ENCODE measurements at regions not wholly inside any gene's neighbourhood (a gene's known extent, or its start where the extent isn't known, plus 50 kb on each side); places are given as distances from the start of the nearest gene placed in this dataset.

DNA sequence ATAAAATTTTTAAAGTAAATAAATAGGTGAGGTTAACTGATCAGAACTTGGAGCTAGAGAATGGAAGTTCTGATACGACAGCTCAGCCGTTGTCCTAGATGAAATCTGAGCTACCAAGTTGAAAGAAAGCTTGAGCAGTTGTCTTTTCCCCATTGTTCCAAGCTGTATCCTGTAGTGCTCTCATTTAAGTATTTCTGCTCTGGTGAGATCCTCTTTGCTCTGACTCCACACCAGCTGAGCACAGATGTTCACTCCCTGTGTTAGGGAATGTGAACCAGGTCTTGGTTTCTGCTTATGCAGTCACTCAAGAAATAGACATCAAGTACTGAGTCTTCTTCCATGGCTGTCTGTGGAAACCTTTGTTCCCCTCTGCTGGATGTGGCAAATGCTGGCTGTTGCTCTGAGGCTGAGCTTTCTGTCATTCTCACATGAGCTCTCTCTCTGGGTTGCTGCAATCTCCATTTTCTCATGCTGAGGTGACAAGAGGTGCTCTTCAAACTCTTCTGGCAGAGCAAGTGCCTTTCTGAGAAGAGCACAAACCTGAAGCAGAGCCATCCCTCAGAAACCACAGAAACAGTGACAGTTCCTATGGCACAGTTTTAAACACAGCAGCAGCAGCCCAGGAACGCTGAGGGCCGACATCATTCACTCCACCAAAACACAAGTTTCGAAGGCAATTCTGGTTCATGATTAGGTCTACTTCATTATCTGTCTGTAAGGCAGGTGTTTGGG is 194.1 kb downstream of the SP3 start:
- no peak for DNase-seq (ENCODE audit: low read depth)
- TF ChIP-seq, protein P1, sequence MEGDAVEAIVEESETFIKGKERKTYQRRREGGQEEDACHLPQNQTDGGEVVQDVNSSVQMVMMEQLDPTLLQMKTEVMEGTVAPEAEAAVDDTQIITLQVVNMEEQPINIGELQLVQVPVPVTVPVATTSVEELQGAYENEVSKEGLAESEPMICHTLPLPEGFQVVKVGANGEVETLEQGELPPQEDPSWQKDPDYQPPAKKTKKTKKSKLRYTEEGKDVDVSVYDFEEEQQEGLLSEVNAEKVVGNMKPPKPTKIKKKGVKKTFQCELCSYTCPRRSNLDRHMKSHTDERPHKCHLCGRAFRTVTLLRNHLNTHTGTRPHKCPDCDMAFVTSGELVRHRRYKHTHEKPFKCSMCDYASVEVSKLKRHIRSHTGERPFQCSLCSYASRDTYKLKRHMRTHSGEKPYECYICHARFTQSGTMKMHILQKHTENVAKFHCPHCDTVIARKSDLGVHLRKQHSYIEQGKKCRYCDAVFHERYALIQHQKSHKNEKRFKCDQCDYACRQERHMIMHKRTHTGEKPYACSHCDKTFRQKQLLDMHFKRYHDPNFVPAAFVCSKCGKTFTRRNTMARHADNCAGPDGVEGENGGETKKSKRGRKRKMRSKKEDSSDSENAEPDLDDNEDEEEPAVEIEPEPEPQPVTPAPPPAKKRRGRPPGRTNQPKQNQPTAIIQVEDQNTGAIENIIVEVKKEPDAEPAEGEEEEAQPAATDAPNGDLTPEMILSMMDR (IDR thresholded peaks at IDR 0.05; ENCODE audit: control insufficient read depth, insufficient read depth, low read depth, low read length, missing control alignments) = no peak
- no peak overlapping the region for H3K4me3 ChIP-seq (ENCODE audit: control insufficient read depth, low read depth, low read length)

DNA sequence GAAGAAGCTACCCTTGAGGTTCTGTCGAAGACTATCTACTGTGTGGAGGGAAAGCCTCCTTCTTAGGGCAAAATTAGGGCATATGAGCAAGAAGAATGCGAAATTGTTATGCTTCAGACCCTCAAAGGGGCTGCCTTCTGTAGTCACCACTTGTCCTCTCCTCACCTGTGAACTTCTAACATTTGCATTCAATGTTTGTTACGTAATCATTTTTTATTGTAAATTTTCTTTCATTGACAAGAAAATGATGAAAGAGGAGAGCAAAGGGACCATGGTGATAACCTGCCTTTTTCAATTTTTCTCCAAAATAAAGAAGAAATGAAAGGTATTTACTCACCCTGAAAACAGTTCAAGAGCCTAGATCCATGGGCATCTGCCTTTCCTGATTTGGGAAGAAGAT is 193.0 kb downstream of the SP3 start:
- H3K4me3 ChIP-seq (ENCODE audit: control insufficient read depth, low read depth, low read length) = no peak overlapping the region
- no peak for DNase-seq (ENCODE audit: low read depth)
- TF ChIP-seq, protein P1 (IDR thresholded peaks at IDR 0.05; ENCODE audit: control insufficient read depth, insufficient read depth, low read depth, low read length, missing control alignments) = no peak

DNA sequence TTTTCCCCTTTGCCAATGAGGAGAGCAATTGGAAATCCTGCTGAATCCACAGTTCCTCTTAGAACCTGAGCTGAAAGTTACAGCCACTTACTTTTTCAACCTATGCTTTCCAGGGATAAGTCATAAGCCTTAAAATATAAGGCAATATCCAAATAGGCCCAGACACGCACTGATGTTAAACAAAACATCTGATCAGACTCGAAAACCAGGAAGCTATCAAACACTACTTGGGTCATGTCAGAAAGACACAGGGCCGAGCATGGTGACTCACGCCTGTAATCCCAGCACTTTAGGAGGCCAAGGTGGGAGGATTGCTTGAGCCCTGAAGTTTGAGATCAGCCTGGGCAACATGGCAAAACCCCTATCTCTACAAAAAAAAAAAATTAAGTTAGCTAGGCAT is 192.1 kb downstream of the SP3 start:
- no peak overlapping the region for H3K4me3 ChIP-seq (ENCODE audit: control insufficient read depth, low read depth, low read length)
- no peak for DNase-seq (ENCODE audit: low read depth)
- TF ChIP-seq, protein P1 (IDR thresholded peaks at IDR 0.05; ENCODE audit: control insufficient read depth, insufficient read depth, low read depth, low read length, missing control alignments) = no peak

DNA sequence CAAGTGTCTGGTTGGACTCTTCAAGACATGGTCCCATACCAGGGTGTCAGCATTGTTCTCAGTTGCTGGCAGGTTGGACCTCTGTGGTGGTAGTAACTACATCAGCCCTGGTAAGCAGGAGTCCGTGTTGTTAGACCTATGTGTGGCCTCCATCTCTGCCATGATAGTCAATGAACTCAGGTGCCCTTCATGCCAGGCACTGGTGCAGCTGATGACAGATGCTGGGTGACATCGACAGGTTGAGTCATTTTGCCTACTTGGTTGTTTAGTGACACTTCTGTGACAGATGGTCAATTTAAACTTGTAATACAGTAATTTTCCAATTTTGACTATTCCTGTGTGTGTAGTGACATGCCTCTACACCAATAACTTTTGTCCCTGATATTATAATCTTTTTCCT is 189.7 kb downstream of the SP3 start:
- TF ChIP-seq, protein P1 (IDR thresholded peaks at IDR 0.05; ENCODE audit: control insufficient read depth, insufficient read depth, low read depth, low read length, missing control alignments) = no peak
- no peak overlapping the region for H3K4me3 ChIP-seq (ENCODE audit: control insufficient read depth, low read depth, low read length)
- DNase-seq (ENCODE audit: low read depth) = no peak

DNA sequence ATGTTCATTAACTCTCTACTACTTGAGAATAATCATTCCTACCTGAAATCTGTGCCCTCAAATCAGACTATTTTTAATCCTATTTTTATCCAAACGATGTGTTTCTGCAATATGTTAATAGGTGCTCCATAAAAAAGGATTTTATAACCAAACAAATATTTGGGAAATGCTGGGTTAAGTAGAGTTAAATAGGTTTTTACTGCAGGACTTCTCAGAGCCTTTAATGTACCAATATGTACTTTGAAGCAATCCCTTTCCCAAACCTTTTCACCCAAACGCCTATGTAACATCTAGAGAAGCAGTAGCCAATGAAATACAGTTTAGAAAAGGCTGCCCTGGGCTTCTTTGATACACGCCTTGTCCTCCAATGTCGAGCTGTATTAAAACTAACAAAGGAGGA is 182.5 kb downstream of the SP3 start:
- TF ChIP-seq, protein P1 (IDR thresholded peaks at IDR 0.05; ENCODE audit: control insufficient read depth, insufficient read depth, low read depth, low read length, missing control alignments) = no peak
- no peak overlapping the region for H3K4me3 ChIP-seq (ENCODE audit: control insufficient read depth, low read depth, low read length)
- DNase-seq (ENCODE audit: low read depth) = no peak

DNA sequence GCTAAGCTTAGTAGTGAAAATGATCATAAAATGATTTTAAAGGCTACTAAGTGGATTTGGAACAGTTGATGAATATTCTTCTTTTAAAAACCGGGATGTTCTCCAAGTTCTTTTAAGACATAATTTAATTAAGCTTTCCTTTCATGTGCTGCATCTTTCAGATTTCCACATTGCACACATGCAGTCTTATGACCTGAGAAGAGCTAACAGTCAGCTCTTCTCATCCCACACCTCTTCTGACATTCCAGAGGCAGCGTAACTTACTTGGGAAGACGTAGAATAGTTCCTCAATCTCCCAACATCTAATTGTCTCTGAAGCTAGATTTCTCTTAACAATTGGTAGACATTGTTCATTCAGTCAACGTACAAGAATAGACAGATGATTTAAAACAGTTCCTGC is 181.8 kb downstream of the SP3 start:
- TF ChIP-seq, protein P1 (IDR thresholded peaks at IDR 0.05; ENCODE audit: control insufficient read depth, insufficient read depth, low read depth, low read length, missing control alignments) = no peak
- no peak overlapping the region for H3K4me3 ChIP-seq (ENCODE audit: control insufficient read depth, low read depth, low read length)
- DNase-seq (ENCODE audit: low read depth) = no peak

Data from AG09309 (cell line).